AG10803 (cell line): ENCODE measurements at regions not wholly inside any gene's neighbourhood (a gene's known extent, or its start where the extent isn't known, plus 50 kb on each side); places are given as distances from the start of the nearest gene placed in this dataset.
A peak's percentile ranks its signal among the peaks of the same experiment; 100 is the strongest.

ENCODE experiments used
- DNase-seq: peaks from one replicate; pipeline ENCODE4 v3.0.0; 2010; ENCODE audit warnings: low read depth
- H3K4me3 ChIP-seq: 2 replicates; pipeline ENCODE4 v1.5.1; 2011; ENCODE audit warnings: mild to moderate bottlenecking, low read length, control low read depth
- CTCF ChIP-seq: conservative IDR thresholded peaks from 2 replicates; pipeline ENCODE4 v1.5.1; 2011; ENCODE audit warnings: mild to moderate bottlenecking, low read length, control low read depth, inconsistent platforms

- DNase-seq: peak; percentile 69
- no peak overlapping the region for H3K4me3 ChIP-seq
- TF ChIP-seq CTCF: no peak
Measured at GRCh38 chr14:89660166-89660565, 243.1 kb upstream of the FOXN3 start.

GRCh38 chr14:89658977-89659670 is 242.1 kb upstream of the FOXN3 start:
- TF ChIP-seq CTCF: no peak
- no peak for DNase-seq
- no peak overlapping the region for H3K4me3 ChIP-seq

GRCh38 chr14:89657014-89657413 is 240.0 kb upstream of the FOXN3 start:
- no peak for TF ChIP-seq CTCF
- DNase-seq: no peak
- no peak overlapping the region for H3K4me3 ChIP-seq

- no peak for TF ChIP-seq CTCF
- DNase-seq: no peak
Measured at GRCh38 chr14:89654998-89655397, 238.0 kb upstream of the FOXN3 start.

GRCh38 chr14:89652352-89652751 is 235.3 kb upstream of the FOXN3 start:
- no peak overlapping the region for H3K4me3 ChIP-seq
- DNase-seq: no peak

More at GRCh38 chr14:89654998-89655397, 238.0 kb upstream of the FOXN3 start:
- no peak overlapping the region for H3K4me3 ChIP-seq

GRCh38 chr14:89651805-89652204 is 234.8 kb upstream of the FOXN3 start:
- H3K4me3 ChIP-seq: no peak overlapping the region
- TF ChIP-seq CTCF: no peak
- DNase-seq: no peak

More at GRCh38 chr14:89652352-89652751, 235.3 kb upstream of the FOXN3 start:
- TF ChIP-seq CTCF: no peak
